ENCODE measurements at regions not wholly inside any gene's neighbourhood (a gene's known extent, or its start where the extent isn't known, plus 50 kb on each side); places are given as distances from the start of the nearest gene placed in this dataset.
"Not testable (repeated sequence)": the region's sequence is repeated elsewhere in the genome, so short reads cannot be mapped to it uniquely, and the experiment has no call there.

- 100% methylated on average over 1 of the region's 2 CpGs for WGBS
- Histone ChIP-seq H3K27ac (ENCODE audit: low read depth, low read length) (no peak overlapping the region), H3K27me3 (ENCODE audit: insufficient read depth, low read length) (no peaks in the 10 kb centered on the region), H3K9ac (ENCODE audit: low read depth, low read length) (no peak overlapping the region), H3K9me3 (ENCODE audit: insufficient read depth, low read depth, low read length) (no peaks in the 10 kb centered on the region), H3K4me3 (ENCODE audit: low read length) (no peak overlapping the region), H3K4me1 (ENCODE audit: insufficient read depth, low read length) (peaks cover 9% of the 10 kb centered on the region), H3K36me3 (ENCODE audit: insufficient read depth, low read length) (no peaks in the 10 kb centered on the region)
Observed at GRCh38 chr6:120302041-120302440, 952.5 kb upstream of the MAN1A1 start.

GRCh38 chr6:120290964-120291363 is 941.4 kb upstream of the MAN1A1 start:
- H3K9ac ChIP-seq (ENCODE audit: low read depth, low read length): no peak overlapping the region
- no peaks in the 10 kb centered on the region for H3K36me3 ChIP-seq (ENCODE audit: insufficient read depth, low read length)
- H3K4me1 ChIP-seq (ENCODE audit: insufficient read depth, low read length): no peaks in the 10 kb centered on the region
- no peak overlapping the region for H3K4me3 ChIP-seq (ENCODE audit: low read length)
- H3K27ac ChIP-seq (ENCODE audit: low read depth, low read length): no peak overlapping the region
- WGBS: 95% methylated on average over 1 of the region's 1 CpG
- H3K27me3 ChIP-seq (ENCODE audit: insufficient read depth, low read length): no peaks in the 10 kb centered on the region
- H3K9me3 ChIP-seq (ENCODE audit: insufficient read depth, low read depth, low read length): no peaks in the 10 kb centered on the region

GRCh38 chr6:120282005-120282404 is 932.4 kb upstream of the MAN1A1 start:
- Histone ChIP-seq H3K4me3 (ENCODE audit: low read length) (no peak overlapping the region), H3K4me1 (ENCODE audit: insufficient read depth, low read length) (peaks cover 6% of the 10 kb centered on the region; the same call in 1 of the 2 replicates), H3K9me3 (ENCODE audit: insufficient read depth, low read depth, low read length) (no peaks in the 10 kb centered on the region), H3K36me3 (ENCODE audit: insufficient read depth, low read length) (no peaks in the 10 kb centered on the region), H3K9ac (ENCODE audit: low read depth, low read length) (no peak overlapping the region), H3K27me3 (ENCODE audit: insufficient read depth, low read length) (no peaks in the 10 kb centered on the region), H3K27ac (ENCODE audit: low read depth, low read length) (no peak overlapping the region)
- WGBS: 100% methylated on average over 1 of the region's 2 CpGs

- Histone ChIP-seq H3K9ac (ENCODE audit: low read depth, low read length) (no peak overlapping the region), H3K36me3 (ENCODE audit: insufficient read depth, low read length) (no peaks in the 10 kb centered on the region), H3K27ac (ENCODE audit: low read depth, low read length) (no peak overlapping the region), H3K4me1 (ENCODE audit: insufficient read depth, low read length) (peaks cover 6% of the 10 kb centered on the region; the same call in 1 of the 2 replicates), H3K9me3 (ENCODE audit: insufficient read depth, low read depth, low read length) (no peaks in the 10 kb centered on the region), H3K4me3 (ENCODE audit: low read length) (no peak overlapping the region), H3K27me3 (ENCODE audit: insufficient read depth, low read length) (no peaks in the 10 kb centered on the region)
- 90% methylated on average over 4 of the region's 4 CpGs for WGBS
Observed at GRCh38 chr6:120279466-120280167, 930.1 kb upstream of the MAN1A1 start.

- WGBS: 71% methylated on average over 1 of the region's 2 CpGs
- peaks cover 6% of the 10 kb centered on the region; the same call in 1 of the 2 replicates for H3K4me1 ChIP-seq (ENCODE audit: insufficient read depth, low read length)
- H3K4me3 ChIP-seq (ENCODE audit: low read length): no peak overlapping the region
- no peak overlapping the region for H3K27ac ChIP-seq (ENCODE audit: low read depth, low read length)
- no peaks in the 10 kb centered on the region for H3K36me3 ChIP-seq (ENCODE audit: insufficient read depth, low read length)
- H3K9ac ChIP-seq (ENCODE audit: low read depth, low read length): no peak overlapping the region
- no peaks in the 10 kb centered on the region for H3K27me3 ChIP-seq (ENCODE audit: insufficient read depth, low read length)
- H3K9me3 ChIP-seq (ENCODE audit: insufficient read depth, low read depth, low read length): no peaks in the 10 kb centered on the region
Observed at GRCh38 chr6:120278689-120279396, 929.3 kb upstream of the MAN1A1 start.

GRCh38 chr6:120274547-120274946 is 925.0 kb upstream of the MAN1A1 start:
- Histone ChIP-seq H3K36me3 (ENCODE audit: insufficient read depth, low read length) (no peaks in the 10 kb centered on the region), H3K9ac (ENCODE audit: low read depth, low read length) (no peak overlapping the region), H3K27me3 (ENCODE audit: insufficient read depth, low read length) (no peaks in the 10 kb centered on the region), H3K4me1 (ENCODE audit: insufficient read depth, low read length) (peaks cover 6% of the 10 kb centered on the region; the same call in 1 of the 2 replicates), H3K4me3 (ENCODE audit: low read length) (no peak overlapping the region), H3K27ac (ENCODE audit: low read depth, low read length) (no peak overlapping the region), H3K9me3 (ENCODE audit: insufficient read depth, low read depth, low read length) (peaks cover 6% of the 10 kb centered on the region; the same call in 1 of the 2 replicates)
- 87% methylated on average over 1 of the region's 2 CpGs for WGBS

GRCh38 chr6:120273411-120273810 is 923.9 kb upstream of the MAN1A1 start:
- Histone ChIP-seq H3K4me3 (ENCODE audit: low read length) (no peak overlapping the region), H3K27me3 (ENCODE audit: insufficient read depth, low read length) (no peaks in the 10 kb centered on the region), H3K9me3 (ENCODE audit: insufficient read depth, low read depth, low read length) (peaks cover 14% of the 10 kb centered on the region), H3K36me3 (ENCODE audit: insufficient read depth, low read length) (no peaks in the 10 kb centered on the region), H3K4me1 (ENCODE audit: insufficient read depth, low read length) (peaks cover 2% of the 10 kb centered on the region; the same call in 1 of the 2 replicates), H3K9ac (ENCODE audit: low read depth, low read length) (no peak overlapping the region), H3K27ac (ENCODE audit: low read depth, low read length) (no peak overlapping the region)
- 96% methylated on average over 2 of the region's 3 CpGs for WGBS

- H3K9ac ChIP-seq (ENCODE audit: low read depth, low read length): no peak overlapping the region
- peaks cover 14% of the 10 kb centered on the region for H3K9me3 ChIP-seq (ENCODE audit: insufficient read depth, low read depth, low read length)
- no peaks in the 10 kb centered on the region for H3K36me3 ChIP-seq (ENCODE audit: insufficient read depth, low read length)
- H3K27ac ChIP-seq (ENCODE audit: low read depth, low read length): no peak overlapping the region
- H3K27me3 ChIP-seq (ENCODE audit: insufficient read depth, low read length): no peaks in the 10 kb centered on the region
- H3K4me1 ChIP-seq (ENCODE audit: insufficient read depth, low read length): no peaks in the 10 kb centered on the region
- no peak overlapping the region for H3K4me3 ChIP-seq (ENCODE audit: low read length)
Observed at GRCh38 chr6:120272038-120272437, 922.5 kb upstream of the MAN1A1 start.

GRCh38 chr6:120268256-120268655 is 918.7 kb upstream of the MAN1A1 start:
- not testable (repeated sequence) for H3K4me1 ChIP-seq (ENCODE audit: insufficient read depth, low read length); H3K4me3 ChIP-seq (ENCODE audit: low read length); H3K27me3 ChIP-seq (ENCODE audit: insufficient read depth, low read length); H3K36me3 ChIP-seq (ENCODE audit: insufficient read depth, low read length); H3K9ac ChIP-seq (ENCODE audit: low read depth, low read length); H3K27ac ChIP-seq (ENCODE audit: low read depth, low read length)
- peaks cover 14% of the 10 kb centered on the region for H3K9me3 ChIP-seq (ENCODE audit: insufficient read depth, low read depth, low read length)
- 94% methylated on average over 9 of the region's 9 CpGs for WGBS

- Histone ChIP-seq H3K9ac (ENCODE audit: low read depth, low read length) (no peak overlapping the region), H3K27me3 (ENCODE audit: insufficient read depth, low read length) (no peaks in the 10 kb centered on the region), H3K9me3 (ENCODE audit: insufficient read depth, low read depth, low read length) (no peaks in the 10 kb centered on the region), H3K4me3 (ENCODE audit: low read length) (no peak overlapping the region), H3K36me3 (ENCODE audit: insufficient read depth, low read length) (no peaks in the 10 kb centered on the region), H3K4me1 (ENCODE audit: insufficient read depth, low read length) (no peaks in the 10 kb centered on the region), H3K27ac (ENCODE audit: low read depth, low read length) (no peak overlapping the region)
- 87% methylated on average over 2 of the region's 2 CpGs for WGBS
Observed at GRCh38 chr6:120262354-120262753, 912.8 kb upstream of the MAN1A1 start.

- H3K9ac ChIP-seq (ENCODE audit: low read depth, low read length): no peak overlapping the region
- no peaks in the 10 kb centered on the region for H3K27me3 ChIP-seq (ENCODE audit: insufficient read depth, low read length)
- WGBS: 100% methylated on average over 1 of the region's 2 CpGs
- no peaks in the 10 kb centered on the region for H3K36me3 ChIP-seq (ENCODE audit: insufficient read depth, low read length)
- no peaks in the 10 kb centered on the region for H3K9me3 ChIP-seq (ENCODE audit: insufficient read depth, low read depth, low read length)
- no peak overlapping the region for H3K4me3 ChIP-seq (ENCODE audit: low read length)
- H3K27ac ChIP-seq (ENCODE audit: low read depth, low read length): no peak overlapping the region
- no peaks in the 10 kb centered on the region for H3K4me1 ChIP-seq (ENCODE audit: insufficient read depth, low read length)
Observed at GRCh38 chr6:120260636-120261035, 911.1 kb upstream of the MAN1A1 start.
